RWPE2 (cell line): ENCODE measurements at regions not wholly inside any gene's neighbourhood (a gene's known extent, or its start where the extent isn't known, plus 50 kb on each side); places are given as distances from the start of the nearest gene placed in this dataset.

Experiments
- ATAC-seq: fragments of 200-7000 bp; cut with Tn5 transposase; 3 replicates; pipeline ENCODE4 v1.9.1; 2021; ENCODE audit warnings: low read depth
- DNase-seq: peaks from one replicate; pipeline ENCODE4 v3.0.0-alpha.2; 2020; ENCODE audit warnings: low spot score
- H3K27ac ChIP-seq: fragments of 450-650 bp; 2 replicates; pipeline ENCODE4 v1.5.1; 2017; ENCODE audit warnings: mild to moderate bottlenecking; ENCODE audit not compliant: poor library complexity, severe bottlenecking
- H3K27me3 ChIP-seq: fragments of 250-450 bp; sonication (Bioruptor Pico); 2 replicates; pipeline ENCODE4 v1.5.1; 2021; ENCODE audit warnings: mild to moderate bottlenecking, moderate library complexity; ENCODE audit not compliant: insufficient read depth, poor library complexity, severe bottlenecking
- H3K36me3 ChIP-seq: fragments of 250-450 bp; sonication (Bioruptor Pico); 2 replicates; pipeline ENCODE4 v1.5.1; 2020; ENCODE audit warnings: low read depth, mild to moderate bottlenecking, moderate library complexity
- H3K4me1 ChIP-seq: fragments of 250-450 bp; sonication (Bioruptor Pico); 2 replicates; pipeline ENCODE4 v1.5.1; 2021; ENCODE audit warnings: mild to moderate bottlenecking, moderate library complexity; ENCODE audit not compliant: insufficient read depth, poor library complexity, severe bottlenecking
- H3K4me3 ChIP-seq: fragments of 250-450 bp; sonication (Bioruptor Pico); 2 replicates; pipeline ENCODE4 v1.5.1; 2021; ENCODE audit warnings: mild to moderate bottlenecking, moderate library complexity; ENCODE audit not compliant: severe bottlenecking
- H3K9me3 ChIP-seq: fragments of 250-450 bp; sonication (Bioruptor Pico); 2 replicates; pipeline ENCODE4 v1.5.1; 2021; ENCODE audit warnings: mild to moderate bottlenecking, moderate library complexity; ENCODE audit not compliant: severe bottlenecking
- CTCF ChIP-seq: fragments of 450-650 bp; IDR thresholded peaks from one replicate; pipeline ENCODE4 v1.5.1; 2017; ENCODE audit warnings: mild to moderate bottlenecking, moderate library complexity; ENCODE audit not compliant: poor library complexity, severe bottlenecking

DNA sequence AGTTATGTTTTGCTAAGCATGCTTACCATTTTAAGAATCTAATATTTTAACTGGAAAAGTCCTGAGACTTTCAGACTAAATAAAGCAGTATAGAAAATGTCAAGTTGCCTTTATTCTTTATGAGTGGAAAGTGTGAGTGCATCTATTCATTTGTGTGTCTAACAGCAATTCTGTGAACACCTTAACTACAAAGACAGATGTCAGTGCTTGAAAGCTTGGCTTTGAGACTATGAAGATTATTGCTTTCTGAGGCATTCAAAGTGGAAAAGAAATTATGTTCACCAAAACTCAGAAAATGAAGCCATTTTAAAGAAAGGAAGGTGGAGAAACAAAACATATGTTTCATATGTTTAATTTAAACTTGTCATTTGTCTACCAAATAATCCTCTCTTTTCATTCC lies 294.5 kb upstream of the SEMA3C start:
- Histone ChIP-seq H3K4me3 (no peak overlapping the region), H3K9me3 (no peaks in the 10 kb centered on the region), H3K27ac (no peak overlapping the region), H3K27me3 (no peaks in the 10 kb centered on the region), H3K4me1 (no peaks in the 10 kb centered on the region), H3K36me3 (no peaks in the 10 kb centered on the region)
- DNase-seq (no peak), ATAC-seq (no peak)
- no peak for TF ChIP-seq CTCF

GRCh38 chr7:81211934-81212320 lies 293.1 kb upstream of the SEMA3C start:
- H3K27me3 ChIP-seq, result no peaks in the 10 kb centered on the region
- H3K9me3 ChIP-seq, result no peaks in the 10 kb centered on the region
- TF ChIP-seq CTCF, result no peak
- H3K4me1 ChIP-seq, result no peaks in the 10 kb centered on the region
- no peaks in the 10 kb centered on the region for H3K36me3 ChIP-seq
- no peak overlapping the region for H3K4me3 ChIP-seq
- no peak for DNase-seq
- no peak for ATAC-seq
- no peak overlapping the region for H3K27ac ChIP-seq

DNA sequence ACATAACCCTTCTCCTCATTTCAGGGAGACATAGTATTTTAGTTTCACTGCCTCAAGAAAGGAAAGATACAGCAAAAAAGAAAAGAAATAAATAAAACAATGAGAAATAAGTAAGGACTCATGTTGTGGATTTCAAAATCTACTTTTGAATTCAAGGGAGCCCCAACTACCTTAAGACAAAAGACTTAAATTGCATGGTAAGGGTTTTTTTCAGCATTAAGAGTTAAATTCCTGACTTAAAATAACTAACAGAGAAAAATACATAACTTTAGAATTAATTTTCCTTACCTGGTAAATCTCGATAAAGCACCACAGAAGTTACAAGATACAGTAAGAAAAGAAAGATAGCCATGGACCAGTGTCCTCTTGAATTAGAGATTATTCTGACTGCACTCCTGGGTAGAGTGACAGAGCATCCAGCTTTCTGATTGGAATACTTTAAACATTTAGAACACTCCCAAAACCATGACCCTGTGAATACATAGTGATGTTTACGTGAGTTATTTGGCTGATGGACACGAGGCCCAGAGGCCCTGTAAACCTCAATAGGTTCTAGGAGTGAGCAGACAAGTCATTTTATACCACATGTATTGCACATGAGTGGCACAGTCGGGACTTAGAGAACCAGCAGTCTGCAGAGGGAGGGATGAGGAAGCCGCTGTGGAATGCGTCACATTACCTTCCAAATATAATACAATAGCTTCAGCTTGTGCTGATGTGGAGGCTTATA lies 292.5 kb upstream of the SEMA3C start:
- ATAC-seq (no peak), DNase-seq (no peak)
- Histone ChIP-seq H3K9me3 (no peaks in the 10 kb centered on the region), H3K4me1 (no peaks in the 10 kb centered on the region), H3K36me3 (no peaks in the 10 kb centered on the region), H3K27ac (no peak overlapping the region), H3K27me3 (no peaks in the 10 kb centered on the region), H3K4me3 (no peak overlapping the region)
- no peak for TF ChIP-seq CTCF

DNA sequence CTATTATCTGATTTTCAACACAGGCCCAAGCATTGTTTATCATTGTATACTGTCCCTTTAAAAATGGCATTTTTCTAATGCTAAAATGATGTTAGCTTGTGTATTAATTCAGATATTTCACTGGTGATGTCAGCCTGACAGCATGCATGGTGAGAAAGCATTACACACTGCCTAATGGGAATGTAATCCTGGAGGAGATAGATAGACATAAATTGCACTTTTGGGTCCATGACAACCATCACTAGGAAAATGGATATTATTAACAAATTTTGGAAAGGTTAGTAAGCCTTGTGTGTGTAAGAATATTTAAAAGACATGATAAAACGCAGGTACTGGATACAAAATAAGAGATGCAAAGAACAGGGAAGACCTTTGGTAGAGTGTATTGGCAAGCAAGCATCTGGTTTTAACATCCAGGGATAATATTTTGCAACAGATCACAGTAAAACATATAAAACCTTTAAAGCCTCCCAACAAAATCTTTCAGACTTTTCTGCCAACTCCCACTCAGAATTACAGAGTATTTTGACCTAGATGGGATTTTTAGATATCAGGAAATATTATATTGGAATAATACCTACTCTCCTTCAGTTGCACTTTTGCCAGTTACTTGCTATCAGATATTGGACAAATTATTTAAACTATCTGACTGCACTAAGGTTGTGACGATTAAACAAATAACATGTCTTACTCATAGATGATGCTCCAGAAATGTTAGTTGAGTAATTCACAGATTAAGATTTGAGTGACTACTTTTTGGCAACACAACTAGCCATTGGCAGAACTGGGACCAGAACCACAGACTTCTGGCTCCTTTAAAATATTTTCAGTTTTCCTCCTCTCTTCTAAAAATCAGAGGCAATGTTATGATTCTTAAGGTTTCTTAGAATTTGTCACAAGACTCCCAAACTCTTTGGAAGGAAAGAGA lies 291.6 kb upstream of the SEMA3C start:
- Histone ChIP-seq H3K27ac (no peak overlapping the region), H3K4me3 (no peak overlapping the region), H3K36me3 (no peaks in the 10 kb centered on the region), H3K9me3 (no peaks in the 10 kb centered on the region), H3K27me3 (no peaks in the 10 kb centered on the region), H3K4me1 (no peaks in the 10 kb centered on the region)
- DNase-seq (no peak), ATAC-seq (no peak)
- no peak for TF ChIP-seq CTCF
